ENCODE measurements at regions not wholly inside any gene's neighbourhood (a gene's known extent, or its start where the extent isn't known, plus 50 kb on each side); places are given as distances from the start of the nearest gene placed in this dataset.
A peak's percentile ranks its signal among the peaks of the same experiment; 100 is the strongest.

GRCh38 chr7:63067897-63068585, 930.6 kb upstream of the ZNF722 start:
- H3K4me3 ChIP-seq (replicated peaks in 1 of 3) = no peak overlapping the region
- H3K27me3 ChIP-seq = no peaks in the 10 kb centered on the region
- 37 to 52% methylated on average over 4 to 36 of the region's 42 CpGs for WGBS, 2 donors
- H3K9me3 ChIP-seq = no peaks in the 10 kb centered on the region
- intact Hi-C loops (cut with DNase I) = no loop called here
- H3K27ac ChIP-seq = no peak overlapping the region
- TF ChIP-seq POLR2A (IDR thresholded peaks at IDR 0.05) (no peak), CTCF (IDR thresholded peaks at IDR 0.05) (no peak)
- DNase-seq = peak in 1 of 2 donors; percentile 2
- no peaks in the 10 kb centered on the region for H3K36me3 ChIP-seq
- H3K4me1 ChIP-seq = no peaks in the 10 kb centered on the region

- no peaks in the 10 kb centered on the region for H3K27me3 ChIP-seq
- H3K4me1 ChIP-seq = no peaks in the 10 kb centered on the region
- TF ChIP-seq POLR2A (IDR thresholded peaks at IDR 0.05) (no peak), CTCF (IDR thresholded peaks at IDR 0.05) (no peak)
- H3K36me3 ChIP-seq = no peaks in the 10 kb centered on the region
- no peak overlapping the region for H3K27ac ChIP-seq
- H3K9me3 ChIP-seq = no peaks in the 10 kb centered on the region
- H3K4me3 ChIP-seq (replicated peaks in 1 of 3) = no peak overlapping the region
- intact Hi-C loops (cut with DNase I) = no loop called here
- WGBS, 2 donors = 49 to 63% methylated on average over 4 to 5 of the region's 6 CpGs
- DNase-seq = no peak
These were observed 928.0 kb upstream of the ZNF722 start for GRCh38 chr7:63070696-63071095.

- no peaks in the 10 kb centered on the region for H3K9me3 ChIP-seq
- no peaks in the 10 kb centered on the region for H3K27me3 ChIP-seq
- no peak overlapping the region for H3K4me3 ChIP-seq (replicated peaks in 1 of 3)
- TF ChIP-seq POLR2A (IDR thresholded peaks at IDR 0.05) (no peak), CTCF (IDR thresholded peaks at IDR 0.05) (no peak)
- WGBS, 2 donors = 0% methylated on average over 1 of the region's 1 CpG
- intact Hi-C loops (cut with DNase I) = no loop called here
- DNase-seq = no peak
- H3K4me1 ChIP-seq = no peaks in the 10 kb centered on the region
- H3K36me3 ChIP-seq = no peaks in the 10 kb centered on the region
- H3K27ac ChIP-seq = no peak overlapping the region
These were observed 927.3 kb upstream of the ZNF722 start for GRCh38 chr7:63071396-63071795.

- no peaks in the 10 kb centered on the region for H3K27me3 ChIP-seq
- H3K4me3 ChIP-seq (replicated peaks in 1 of 3) = no peak overlapping the region
- TF ChIP-seq CTCF (IDR thresholded peaks at IDR 0.05) = no peak
- TF ChIP-seq POLR2A (IDR thresholded peaks at IDR 0.05) = no peak
- no peak for DNase-seq
- intact Hi-C loops (cut with DNase I) = no loop called here
- WGBS, 2 donors = 0 to 7% methylated on average over 2 to 3 of the region's 5 CpGs
- no peaks in the 10 kb centered on the region for H3K36me3 ChIP-seq
- no peaks in the 10 kb centered on the region for H3K4me1 ChIP-seq
- no peaks in the 10 kb centered on the region for H3K9me3 ChIP-seq
- no peak overlapping the region for H3K27ac ChIP-seq
These were observed 926.7 kb upstream of the ZNF722 start for GRCh38 chr7:63071920-63072319.

GRCh38 chr7:63072806-63073205, 925.8 kb upstream of the ZNF722 start:
- H3K4me3 ChIP-seq (replicated peaks in 1 of 3) = no peak overlapping the region
- DNase-seq = no peak
- H3K27me3 ChIP-seq = no peaks in the 10 kb centered on the region
- intact Hi-C loops (cut with DNase I) = no loop called here
- TF ChIP-seq POLR2A (IDR thresholded peaks at IDR 0.05) = no peak
- TF ChIP-seq CTCF (IDR thresholded peaks at IDR 0.05) = no peak
- WGBS, 2 donors = 49 to 60% methylated on average over 4 to 5 of the region's 5 CpGs
- H3K36me3 ChIP-seq = no peaks in the 10 kb centered on the region
- H3K9me3 ChIP-seq = no peaks in the 10 kb centered on the region
- H3K4me1 ChIP-seq = no peaks in the 10 kb centered on the region
- H3K27ac ChIP-seq = no peak overlapping the region
